GM19395 (cell line): ENCODE measurements at regions not wholly inside any gene's neighbourhood (a gene's known extent, or its start where the extent isn't known, plus 50 kb on each side); places are given as distances from the start of the nearest gene placed in this dataset.

Source experiments
- ATAC-seq: cut with Tn5 transposase; IDR thresholded peaks from one replicate; pipeline ENCODE4 v1.9.1; 2021; ENCODE audit warnings: mild to moderate bottlenecking, moderate library complexity; ENCODE audit not compliant: unreplicated experiment

DNA sequence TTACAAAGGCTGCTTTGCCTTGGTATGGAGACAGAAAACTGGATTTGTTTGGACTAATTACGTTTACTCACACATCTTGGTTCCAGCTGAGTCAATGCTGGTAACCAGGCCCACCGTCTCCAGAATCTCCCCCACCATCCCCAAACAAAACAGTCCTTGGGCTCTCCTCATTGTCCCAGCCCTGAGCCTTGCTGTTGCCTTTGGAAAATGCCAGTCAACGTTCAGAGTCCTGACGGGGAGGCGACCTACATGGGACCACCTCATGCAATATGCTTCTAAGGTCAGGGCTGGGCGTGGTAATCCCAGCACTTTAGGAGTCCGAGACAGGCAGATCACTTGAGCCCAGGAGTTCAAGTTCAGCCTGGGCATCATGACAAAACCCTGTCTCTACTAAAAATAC lies 85.2 kb upstream of the IQSEC1 start:
- no peak for ATAC-seq

GRCh38 chr3:13157986-13158385 lies 84.8 kb upstream of the IQSEC1 start:
- no peak for ATAC-seq

DNA sequence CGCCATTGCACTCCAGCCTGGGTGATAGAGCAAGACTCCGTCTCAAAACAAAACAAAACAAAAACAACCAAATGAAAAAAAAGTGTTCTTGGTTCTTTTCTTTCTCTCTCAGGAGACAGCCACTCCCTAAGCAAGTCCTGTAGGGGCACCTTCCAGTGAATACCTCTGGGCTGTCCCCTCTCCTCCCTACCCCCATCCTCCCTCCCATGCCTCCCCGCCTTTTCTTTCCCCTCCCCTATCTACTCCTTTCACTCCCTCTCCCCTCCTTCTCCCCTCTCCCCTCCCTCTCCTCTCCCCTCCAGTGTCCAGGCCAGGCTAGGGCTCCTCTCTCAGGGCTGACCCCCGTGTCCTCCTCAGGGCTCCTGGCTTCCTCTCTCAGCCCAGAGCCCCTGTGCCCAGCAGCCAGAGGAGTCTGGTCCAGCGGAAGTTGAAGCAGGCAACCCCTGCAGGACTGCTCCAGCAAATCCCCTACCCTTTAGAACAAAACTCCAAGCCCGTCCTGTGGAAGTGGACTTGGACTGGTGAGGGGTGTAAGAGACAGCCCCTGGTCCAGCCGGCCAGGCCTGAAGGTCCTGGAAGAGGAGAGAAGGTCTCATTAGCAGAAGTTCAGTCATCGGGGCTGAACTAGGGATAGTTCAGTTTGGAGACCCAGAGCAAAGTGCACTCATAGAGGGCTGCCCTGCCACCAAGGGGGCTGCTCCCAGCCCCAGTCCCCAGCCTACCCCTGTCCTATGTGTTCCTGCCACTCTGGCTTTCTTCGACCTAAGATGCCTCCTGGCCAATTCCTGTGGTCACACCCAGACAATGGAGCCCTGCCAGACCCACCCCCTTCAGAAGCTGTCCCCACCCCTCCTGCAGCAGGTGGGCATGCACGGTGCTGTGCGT lies 79.8 kb upstream of the IQSEC1 start:
- no peak for ATAC-seq

DNA sequence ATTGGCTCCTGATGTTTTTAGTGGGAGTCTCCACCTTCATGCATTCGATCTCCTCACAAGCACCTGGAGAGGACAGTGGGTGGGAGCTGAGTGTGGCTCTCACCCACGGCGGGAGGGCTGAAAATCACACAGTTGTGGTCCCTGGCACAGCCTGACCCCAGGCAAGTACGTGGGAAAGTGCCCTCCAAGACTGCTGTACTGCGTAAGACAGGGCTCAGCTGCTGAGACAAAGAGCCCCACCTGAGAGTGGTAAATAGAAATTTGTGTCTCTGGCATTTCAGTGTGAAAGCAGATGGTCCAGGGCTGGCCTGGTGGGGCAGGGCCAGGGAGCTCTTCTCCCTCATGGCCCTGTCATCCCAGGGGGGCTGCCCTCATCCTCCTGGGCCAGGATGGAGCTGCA lies 77.4 kb upstream of the IQSEC1 start:
- no peak for ATAC-seq

- ATAC-seq = no peak
Observed at GRCh38 chr3:13149330-13150108, 76.3 kb upstream of the IQSEC1 start.

- no peak for ATAC-seq
Observed at GRCh38 chr3:13148561-13149329, 75.5 kb upstream of the IQSEC1 start.

DNA sequence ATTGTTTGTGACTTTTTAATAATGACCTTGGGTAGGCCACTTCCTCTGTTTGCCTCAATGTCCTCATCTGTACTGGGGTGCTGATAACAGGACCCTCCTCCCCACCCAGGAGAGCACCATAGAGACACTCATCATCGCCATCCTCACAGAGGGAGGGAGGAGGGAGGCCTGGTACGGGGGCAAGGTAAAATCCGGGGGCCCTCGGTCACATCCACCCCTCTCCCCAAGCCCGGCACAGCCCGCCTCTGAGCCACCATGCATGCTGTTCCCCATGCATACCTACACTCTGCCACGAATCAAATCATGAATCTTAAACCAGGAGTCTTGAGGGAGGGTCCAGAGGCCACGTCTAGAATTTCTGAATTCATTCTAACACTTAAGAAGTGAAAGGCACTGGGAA lies 74.9 kb upstream of the IQSEC1 start:
- ATAC-seq = no peak

DNA sequence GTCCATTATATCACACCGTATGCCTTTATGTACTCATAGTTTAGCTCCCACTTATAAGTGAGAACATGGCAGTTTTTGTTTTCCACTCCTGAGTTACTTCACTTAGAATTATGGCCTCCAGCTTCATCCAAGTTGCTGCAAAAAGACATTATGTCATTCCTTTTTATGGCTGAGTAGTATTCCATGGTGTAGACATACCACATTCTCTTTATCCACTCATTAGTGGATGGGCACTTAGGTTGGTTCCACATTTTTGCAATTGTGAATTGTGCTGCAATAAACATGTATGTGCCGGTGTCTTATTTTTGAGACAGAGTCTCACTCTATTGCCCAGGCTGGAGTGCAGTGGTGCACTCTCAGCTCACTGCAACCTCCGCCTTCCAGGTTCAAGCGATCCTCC lies 74.1 kb upstream of the IQSEC1 start:
- no peak for ATAC-seq

GRCh38 chr3:13146643-13147143 lies 73.5 kb upstream of the IQSEC1 start:
- no peak for ATAC-seq

- no peak for ATAC-seq
Observed at GRCh38 chr3:13145826-13146642, 72.8 kb upstream of the IQSEC1 start.

- ATAC-seq = no peak
Observed at GRCh38 chr3:13145131-13145825, 72.0 kb upstream of the IQSEC1 start.

GRCh38 chr3:13144163-13145023 lies 71.2 kb upstream of the IQSEC1 start:
- ATAC-seq = no peak

DNA sequence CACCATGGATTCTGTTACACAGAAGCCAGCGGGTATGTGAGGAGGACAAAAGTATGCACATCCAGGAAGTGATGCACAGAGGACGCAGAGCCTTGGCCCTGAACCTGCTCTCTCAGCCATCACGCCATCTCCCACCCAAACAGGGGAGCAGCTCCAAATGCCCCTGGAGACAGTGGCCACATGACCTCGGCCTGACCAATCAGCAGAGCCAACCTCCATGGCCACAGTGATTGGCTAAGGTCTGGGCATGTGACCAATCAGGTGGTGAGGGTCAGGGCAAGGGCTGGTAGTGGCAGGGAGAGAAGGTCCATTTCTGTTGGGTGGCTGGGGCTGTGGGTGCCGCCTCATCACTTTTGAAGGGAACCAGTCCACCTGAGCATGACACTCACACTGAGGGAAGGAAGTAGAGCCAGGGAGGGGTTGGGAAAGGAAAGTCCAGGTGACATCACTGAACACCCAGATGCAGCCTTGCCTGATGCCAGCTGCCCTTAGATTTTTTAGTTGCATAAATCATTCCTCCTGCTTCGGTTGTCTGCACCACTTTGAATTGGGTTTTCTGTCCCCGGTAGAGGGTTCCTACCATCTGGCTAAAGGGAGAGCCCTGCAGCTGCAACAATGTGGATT lies 70.3 kb upstream of the IQSEC1 start:
- ATAC-seq = no peak

DNA sequence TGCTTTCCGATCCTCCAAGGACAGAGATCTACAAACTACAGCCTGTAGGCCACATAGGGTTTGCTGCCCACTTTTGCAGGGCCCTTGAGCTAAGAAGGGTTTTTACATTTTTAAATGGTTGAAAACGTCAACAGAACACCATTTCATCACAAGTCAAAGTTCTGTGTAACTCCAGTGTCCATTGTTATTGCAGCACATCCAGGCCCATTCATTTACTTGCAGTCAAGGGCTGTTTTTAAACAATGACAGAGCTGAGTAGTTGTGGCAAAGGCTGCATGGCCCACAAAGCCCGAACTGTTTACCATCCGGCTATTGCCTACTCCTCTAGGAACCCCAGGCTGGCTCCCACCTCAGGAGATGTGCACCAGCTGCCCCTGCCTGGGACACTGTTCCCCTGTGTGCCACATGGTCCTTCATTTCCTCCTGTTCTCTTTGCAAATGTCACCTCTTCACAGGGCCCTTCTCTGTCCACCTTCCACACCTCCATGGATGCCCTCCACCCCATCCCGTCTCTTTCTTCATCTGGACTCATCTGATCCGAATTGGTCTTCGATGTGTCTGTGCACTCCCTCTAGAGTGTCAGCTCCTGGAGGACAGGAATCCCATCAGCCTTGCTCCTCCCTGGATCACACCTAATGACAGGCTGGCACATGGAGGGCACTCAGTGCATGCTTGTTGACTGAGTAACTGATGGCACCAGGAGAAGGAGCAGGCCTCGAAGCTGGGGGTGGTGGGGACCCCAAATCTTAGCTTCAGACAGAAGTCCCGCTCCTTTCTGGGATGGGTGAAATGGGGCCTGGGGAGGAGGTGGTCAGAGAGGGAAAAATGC lies 69.5 kb upstream of the IQSEC1 start:
- ATAC-seq = no peak

GRCh38 chr3:13141991-13142412 lies 68.8 kb upstream of the IQSEC1 start:
- ATAC-seq = no peak

DNA sequence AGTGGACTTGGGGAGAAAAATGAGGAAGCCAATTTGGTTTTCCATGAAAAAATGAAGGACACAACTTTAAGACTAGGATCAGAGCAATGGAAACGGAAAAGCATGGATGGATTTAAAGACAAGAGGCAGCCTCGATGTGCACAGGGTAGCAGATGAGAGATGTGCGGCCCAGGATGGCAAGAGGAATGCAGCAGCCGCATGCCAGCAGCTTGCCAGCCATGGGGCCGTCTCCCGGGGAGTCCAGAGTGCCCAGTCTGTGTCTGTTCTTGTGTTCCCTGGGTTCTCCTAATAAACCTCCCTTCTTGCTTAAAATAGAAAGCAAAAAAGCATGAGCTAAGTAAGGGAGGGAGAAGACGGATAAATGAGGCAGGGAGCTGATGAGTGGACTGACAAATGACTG lies 68.0 kb upstream of the IQSEC1 start:
- ATAC-seq = no peak

GRCh38 chr3:13140596-13140995 lies 67.4 kb upstream of the IQSEC1 start:
- no peak for ATAC-seq
